ENCODE measurements at regions not wholly inside any gene's neighbourhood (a gene's known extent, or its start where the extent isn't known, plus 50 kb on each side); places are given as distances from the start of the nearest gene placed in this dataset.

- no peak for TF ChIP-seq CTCF (conservative IDR thresholded peaks at IDR 0.05 in 1 of 2, IDR thresholded peaks at IDR 0.05 in 1 of 2; ENCODE audit: extremely low read depth in 1 of 2, insufficient read depth in 1 of 2, low read depth in 1 of 2, low read length in 2 of 2)
- TF ChIP-seq EZH2 (IDR thresholded peaks at IDR 0.05; ENCODE audit: borderline replicate concordance, low read length), result no peak
Measured at GRCh38 chr5:99441235-99441634, 512.4 kb upstream of the CHD1 start.

Data from mammary epithelial cell (primary cell).